OCI-LY3 (cell line): ENCODE measurements at regions not wholly inside any gene's neighbourhood (a gene's known extent, or its start where the extent isn't known, plus 50 kb on each side); places are given as distances from the start of the nearest gene placed in this dataset.

Source experiments
- H2AFZ ChIP-seq: fragments of 200-600, 300-600 bp; shearing (Covaris generic); 2 replicates; pipeline ENCODE4 v1.6.0; 2014; ENCODE audit warnings: antibody characterized with exemption, low read depth, low read length
- H3K27ac ChIP-seq: fragments of 200-600, 300-600 bp; sonication (generic); 2 replicates; pipeline ENCODE4 v1.5.1; 2014; ENCODE audit warnings: mild to moderate bottlenecking, low read length, moderate library complexity, mixed read lengths
- H3K27me3 ChIP-seq: fragments of 200-600, 300-600 bp; sonication (generic); 2 replicates; pipeline ENCODE4 v1.6.1; 2014; ENCODE audit warnings: low read depth, low read length, mixed read lengths
- H3K36me3 ChIP-seq: fragments of 200-600, 300-600 bp; sonication (generic); replicated peaks from 2 replicates; pipeline ENCODE3; 2014; ENCODE audit warnings: low read depth, low read length, mixed read lengths
- H3K4me1 ChIP-seq: fragments of 300-600, 200-600 bp; sonication (generic); 2 replicates; pipeline ENCODE4 v1.6.1; 2014; ENCODE audit warnings: low read length, mixed read lengths
- H3K4me2 ChIP-seq: fragments of 200-600, 300-600 bp; sonication (generic); 2 replicates; pipeline ENCODE4 v1.6.1; 2014; ENCODE audit warnings: low read length, mixed read lengths
- H3K4me3 ChIP-seq: fragments of 300-600, 200-600 bp; sonication (generic); 2 replicates; pipeline ENCODE4 v1.5.1; 2014; ENCODE audit warnings: antibody characterized with exemption, mild to moderate bottlenecking, low read length, moderate library complexity
- H3K79me2 ChIP-seq: fragments of 300-600, 200-600 bp; shearing (Covaris generic); 2 replicates; pipeline ENCODE4 v1.6.1; 2014; ENCODE audit warnings: mild to moderate bottlenecking, low read length, mixed read lengths
- H3K9ac ChIP-seq: fragments of 300-600, 200-600 bp; shearing (Covaris generic); 2 replicates; pipeline ENCODE4 v1.6.0; 2014; ENCODE audit warnings: mild to moderate bottlenecking, low read length, moderate library complexity
- H3K9me3 ChIP-seq: fragments of 200-600, 300-600 bp; shearing (Covaris generic); 2 replicates; pipeline ENCODE4 v1.6.1; 2014; ENCODE audit warnings: low read length, mixed read lengths; ENCODE audit not compliant: insufficient read depth
- H4K20me1 ChIP-seq: fragments of 200-600, 300-600 bp; sonication (generic); 2 replicates; pipeline ENCODE4 v1.6.1; 2016; ENCODE audit warnings: low read length, mixed read lengths; ENCODE audit not compliant: insufficient read depth
- CTCF ChIP-seq: fragments of 200-600, 300-600 bp; sonication (generic); IDR thresholded peaks from 2 replicates; pipeline ENCODE4 v1.5.1; 2014; ENCODE audit warnings: antibody characterized with exemption, low read length, low read depth
- EZH2phosphoT487 ChIP-seq: fragments of 200-600 bp; shearing (Covaris generic); IDR thresholded peaks from 2 replicates; pipeline ENCODE4 v1.6.1; 2018; ENCODE audit warnings: antibody characterized with exemption, mixed run types, low read depth

GRCh38 chrX:8242431-8243020, 71.5 kb upstream of the VCX2 start:
- Histone ChIP-seq H3K27me3 (no peaks in the 10 kb centered on the region), H3K79me2 (no peaks in the 10 kb centered on the region), H3K4me3 (no peak overlapping the region), H3K4me2 (no peak overlapping the region), H3K9ac (no peak overlapping the region), H2AFZ (no peak overlapping the region), H3K9me3 (no peaks in the 10 kb centered on the region), H3K27ac (no peak overlapping the region), H3K4me1 (no peaks in the 10 kb centered on the region), H4K20me1 (no peaks in the 10 kb centered on the region), H3K36me3 (no peaks in the 10 kb centered on the region)
- TF ChIP-seq CTCF (no peak), EZH2phosphoT487 (no peak)

GRCh38 chrX:8244301-8244700, 73.2 kb upstream of the VCX2 start:
- Histone ChIP-seq H3K36me3 (no peaks in the 10 kb centered on the region), H3K27me3 (no peaks in the 10 kb centered on the region), H3K27ac (no peak overlapping the region), H3K9me3 (no peaks in the 10 kb centered on the region), H4K20me1 (no peaks in the 10 kb centered on the region), H3K4me3 (no peak overlapping the region), H3K4me2 (no peak overlapping the region), H2AFZ (no peak overlapping the region), H3K4me1 (no peaks in the 10 kb centered on the region), H3K9ac (no peak overlapping the region), H3K79me2 (no peaks in the 10 kb centered on the region)
- TF ChIP-seq CTCF: no peak
- no peak for TF ChIP-seq EZH2phosphoT487

GRCh38 chrX:8245411-8245810, 74.3 kb upstream of the VCX2 start:
- no peak overlapping the region for H3K9ac ChIP-seq
- H3K9me3 ChIP-seq: no peaks in the 10 kb centered on the region
- TF ChIP-seq EZH2phosphoT487 (no peak), CTCF (no peak)
- no peak overlapping the region for H3K4me3 ChIP-seq
- H3K36me3 ChIP-seq: no peaks in the 10 kb centered on the region
- H3K79me2 ChIP-seq: no peaks in the 10 kb centered on the region
- no peaks in the 10 kb centered on the region for H4K20me1 ChIP-seq
- no peaks in the 10 kb centered on the region for H3K27me3 ChIP-seq
- H3K4me2 ChIP-seq: no peak overlapping the region
- H3K4me1 ChIP-seq: no peaks in the 10 kb centered on the region
- H3K27ac ChIP-seq: no peak overlapping the region
- H2AFZ ChIP-seq: no peak overlapping the region

- Histone ChIP-seq H2AFZ (no peak overlapping the region), H3K27ac (no peak overlapping the region), H3K4me2 (no peak overlapping the region), H3K9ac (no peak overlapping the region), H4K20me1 (no peaks in the 10 kb centered on the region), H3K4me3 (no peak overlapping the region), H3K36me3 (no peaks in the 10 kb centered on the region), H3K9me3 (no peaks in the 10 kb centered on the region), H3K27me3 (no peaks in the 10 kb centered on the region), H3K4me1 (no peaks in the 10 kb centered on the region), H3K79me2 (no peaks in the 10 kb centered on the region)
- TF ChIP-seq CTCF: no peak
- no peak for TF ChIP-seq EZH2phosphoT487
Observed at GRCh38 chrX:8253096-8253495, 82.0 kb upstream of the VCX2 start.
